SK-N-MC (cell line): ENCODE measurements at regions not wholly inside any gene's neighbourhood (a gene's known extent, or its start where the extent isn't known, plus 50 kb on each side); places are given as distances from the start of the nearest gene placed in this dataset.

Source experiments
- EZH2 ChIP-seq: fragments of 200-600 bp; sonication (generic); IDR thresholded peaks from one replicate; pipeline ENCODE4 v1.6.1; 2017; ENCODE audit warnings: antibody characterized with exemption
- POLR2AphosphoS5 ChIP-seq: IDR thresholded peaks from 2 replicates; pipeline ENCODE4 v1.6.1; 2012; ENCODE audit warnings: mild to moderate bottlenecking, low read depth, low read length, borderline replicate concordance

GRCh38 chr11:112902361-112903011 is 58.7 kb upstream of the NCAM1 start:
- TF ChIP-seq POLR2AphosphoS5 (no peak), EZH2 (no peak)
